ENCODE measurements at regions not wholly inside any gene's neighbourhood (a gene's known extent, or its start where the extent isn't known, plus 50 kb on each side); places are given as distances from the start of the nearest gene placed in this dataset.

DNA sequence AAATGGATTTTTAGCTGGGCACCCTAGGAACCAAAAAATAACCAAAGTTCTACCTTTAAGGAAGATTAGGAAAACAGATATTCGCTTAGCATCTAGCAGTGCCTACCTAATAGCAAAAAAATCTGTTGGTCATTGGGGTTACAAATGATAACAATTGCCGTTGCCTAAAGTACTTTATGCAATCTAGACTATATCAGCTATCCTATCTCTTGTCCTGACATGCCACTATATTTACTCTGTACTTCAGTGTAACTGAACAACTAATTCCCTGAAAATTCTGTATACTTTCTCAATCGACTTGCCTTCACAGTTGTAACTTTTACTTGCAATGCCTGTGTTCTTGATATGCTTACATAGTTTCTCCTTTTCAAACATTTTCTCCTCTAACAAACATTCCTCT, 282.9 kb upstream of the PCDH7 start:
- Histone ChIP-seq H3K27ac (ENCODE audit: low read length) (peak overlapping the region; percentile 75), H3K4me2 (ENCODE audit: low read length) (peak overlapping the region; percentile 20), H3K4me3 (ENCODE audit: low read length) (peak overlapping the region; percentile 3), H3F3A (ENCODE audit: insufficient read depth, low read length, poor library complexity, severe bottlenecking) (peaks cover 4% of the 10 kb centered on the region), H3K36me3 (ENCODE audit: insufficient read depth, low read length) (no peaks in the 10 kb centered on the region), H3K9ac (ENCODE audit: low read length) (no peak overlapping the region), H3K9me3 (ENCODE audit: low read length) (no peaks in the 10 kb centered on the region), H3K27me3 (ENCODE audit: insufficient read depth, low read depth, low read length) (no peaks in the 10 kb centered on the region), H4K20me1 (ENCODE audit: insufficient read depth) (no peaks in the 10 kb centered on the region), H3K79me2 (replicated peaks; ENCODE audit: insufficient read depth, low read length) (no peaks in the 10 kb centered on the region), H2AFZ (ENCODE audit: low read depth, low read length) (no peak overlapping the region), H3K9me2 (ENCODE audit: insufficient read depth, low read length) (no peaks in the 10 kb centered on the region)
- TF ChIP-seq TAF1 (IDR thresholded peaks at IDR 0.05; ENCODE audit: low read depth): no peak
- no peak for TF ChIP-seq RAD21 (conservative IDR thresholded peaks at IDR 0.05)
- TF ChIP-seq EZH2 (IDR thresholded peaks at IDR 0.05; ENCODE audit: borderline replicate concordance, insufficient read depth, low read length, poor library complexity, severe bottlenecking): no peak
- TF ChIP-seq CTCF (IDR thresholded peaks at IDR 0.05; ENCODE audit: poor library complexity, severe bottlenecking): no peak
- no peak for TF ChIP-seq SMC3 (conservative IDR thresholded peaks at IDR 0.05; ENCODE audit: poor library complexity)
- no peak for TF ChIP-seq POLR2AphosphoS5 (IDR thresholded peaks at IDR 0.05)
- TF ChIP-seq EP300 (conservative IDR thresholded peaks at IDR 0.05; ENCODE audit: poor library complexity, severe bottlenecking): no peak
- TF ChIP-seq, protein P1, sequence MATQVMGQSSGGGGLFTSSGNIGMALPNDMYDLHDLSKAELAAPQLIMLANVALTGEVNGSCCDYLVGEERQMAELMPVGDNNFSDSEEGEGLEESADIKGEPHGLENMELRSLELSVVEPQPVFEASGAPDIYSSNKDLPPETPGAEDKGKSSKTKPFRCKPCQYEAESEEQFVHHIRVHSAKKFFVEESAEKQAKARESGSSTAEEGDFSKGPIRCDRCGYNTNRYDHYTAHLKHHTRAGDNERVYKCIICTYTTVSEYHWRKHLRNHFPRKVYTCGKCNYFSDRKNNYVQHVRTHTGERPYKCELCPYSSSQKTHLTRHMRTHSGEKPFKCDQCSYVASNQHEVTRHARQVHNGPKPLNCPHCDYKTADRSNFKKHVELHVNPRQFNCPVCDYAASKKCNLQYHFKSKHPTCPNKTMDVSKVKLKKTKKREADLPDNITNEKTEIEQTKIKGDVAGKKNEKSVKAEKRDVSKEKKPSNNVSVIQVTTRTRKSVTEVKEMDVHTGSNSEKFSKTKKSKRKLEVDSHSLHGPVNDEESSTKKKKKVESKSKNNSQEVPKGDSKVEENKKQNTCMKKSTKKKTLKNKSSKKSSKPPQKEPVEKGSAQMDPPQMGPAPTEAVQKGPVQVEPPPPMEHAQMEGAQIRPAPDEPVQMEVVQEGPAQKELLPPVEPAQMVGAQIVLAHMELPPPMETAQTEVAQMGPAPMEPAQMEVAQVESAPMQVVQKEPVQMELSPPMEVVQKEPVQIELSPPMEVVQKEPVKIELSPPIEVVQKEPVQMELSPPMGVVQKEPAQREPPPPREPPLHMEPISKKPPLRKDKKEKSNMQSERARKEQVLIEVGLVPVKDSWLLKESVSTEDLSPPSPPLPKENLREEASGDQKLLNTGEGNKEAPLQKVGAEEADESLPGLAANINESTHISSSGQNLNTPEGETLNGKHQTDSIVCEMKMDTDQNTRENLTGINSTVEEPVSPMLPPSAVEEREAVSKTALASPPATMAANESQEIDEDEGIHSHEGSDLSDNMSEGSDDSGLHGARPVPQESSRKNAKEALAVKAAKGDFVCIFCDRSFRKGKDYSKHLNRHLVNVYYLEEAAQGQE (IDR thresholded peaks at IDR 0.05; ENCODE audit: borderline replicate concordance): no peak
- no peak for TF ChIP-seq MXI1 (conservative IDR thresholded peaks at IDR 0.05; ENCODE audit: poor library complexity, severe bottlenecking)

DNA sequence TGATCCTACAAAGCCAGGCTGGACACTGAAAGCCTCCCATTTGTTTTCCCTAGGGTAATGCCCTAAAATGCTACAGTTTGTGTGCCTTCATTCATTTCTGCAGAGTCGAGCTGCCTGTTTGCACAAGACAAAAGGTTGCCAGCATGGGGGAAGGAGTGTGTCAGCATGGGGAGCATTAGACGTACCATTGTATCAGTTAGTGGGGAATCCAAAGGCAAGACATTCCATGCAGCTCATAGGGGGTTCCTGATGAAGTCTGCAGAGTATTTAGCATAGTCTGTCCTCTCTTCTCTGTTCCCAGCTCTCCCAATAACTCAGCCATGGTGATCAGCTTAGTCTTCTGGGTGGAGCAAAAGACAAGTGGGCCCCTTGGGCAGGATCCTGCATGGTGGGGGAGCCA, 276.9 kb upstream of the PCDH7 start:
- H2AFZ ChIP-seq (ENCODE audit: low read depth, low read length): no peak overlapping the region
- no peak overlapping the region for H3K4me3 ChIP-seq (ENCODE audit: low read length)
- no peaks in the 10 kb centered on the region for H4K20me1 ChIP-seq (ENCODE audit: insufficient read depth)
- H3K27me3 ChIP-seq (ENCODE audit: insufficient read depth, low read depth, low read length): no peaks in the 10 kb centered on the region
- H3K4me2 ChIP-seq (ENCODE audit: low read length): no peak overlapping the region
- no peaks in the 10 kb centered on the region for H3K9me2 ChIP-seq (ENCODE audit: insufficient read depth, low read length)
- H3F3A ChIP-seq (ENCODE audit: insufficient read depth, low read length, poor library complexity, severe bottlenecking): no peaks in the 10 kb centered on the region
- H3K9ac ChIP-seq (ENCODE audit: low read length): no peak overlapping the region
- no peaks in the 10 kb centered on the region for H3K36me3 ChIP-seq (ENCODE audit: insufficient read depth, low read length)
- no peak overlapping the region for H3K27ac ChIP-seq (ENCODE audit: low read length)
- H3K79me2 ChIP-seq (replicated peaks; ENCODE audit: insufficient read depth, low read length): no peaks in the 10 kb centered on the region
- TF ChIP-seq MXI1 (conservative IDR thresholded peaks at IDR 0.05; ENCODE audit: poor library complexity, severe bottlenecking) (no peak), RAD21 (conservative IDR thresholded peaks at IDR 0.05) (no peak), EP300 (conservative IDR thresholded peaks at IDR 0.05; ENCODE audit: poor library complexity, severe bottlenecking) (no peak), EZH2 (IDR thresholded peaks at IDR 0.05; ENCODE audit: borderline replicate concordance, insufficient read depth, low read length, poor library complexity, severe bottlenecking) (no peak), CTCF (IDR thresholded peaks at IDR 0.05; ENCODE audit: poor library complexity, severe bottlenecking) (no peak), SMC3 (conservative IDR thresholded peaks at IDR 0.05; ENCODE audit: poor library complexity) (no peak), POLR2AphosphoS5 (IDR thresholded peaks at IDR 0.05) (no peak), TAF1 (IDR thresholded peaks at IDR 0.05; ENCODE audit: low read depth) (no peak)
- TF ChIP-seq, protein P1 (IDR thresholded peaks at IDR 0.05; ENCODE audit: borderline replicate concordance): no peak
- no peaks in the 10 kb centered on the region for H3K9me3 ChIP-seq (ENCODE audit: low read length)

Data from neural cell (in vitro differentiated cells).